ENCODE measurements at regions not wholly inside any gene's neighbourhood (a gene's known extent, or its start where the extent isn't known, plus 50 kb on each side); places are given as distances from the start of the nearest gene placed in this dataset.

GRCh38 chr4:140238351-140239056 is 84.5 kb upstream of the MAML3 start:
- Histone ChIP-seq H3K27ac (peak overlapping the region; percentile 69 to 83 (median 72)), H3K27me3 (no peaks in the 10 kb centered on the region), H3K4me1 (peaks cover 32 to 38% (median 35%) of the 10 kb centered on the region in 4 donors), H3K4me3 (peak overlapping the region in 2 of 4 donors; percentile 19 to 35), H3K36me3 (no peaks in the 10 kb centered on the region), H3K9me3 (no peaks in the 10 kb centered on the region)
- ATAC-seq (ENCODE audit: low FRiP score in 2 of 2) (peak; percentile 90), DNase-seq (peak; percentile 57 to 93)
- 46 to 49% methylated on average over 11 to 13 of the region's 13 CpGs for WGBS, 2 donors
- no peak for TF ChIP-seq EP300 (IDR thresholded peaks at IDR 0.05)
- peak; percentile 13 to 38 for TF ChIP-seq POLR2AphosphoS5 (IDR thresholded peaks at IDR 0.05)
- no peak for TF ChIP-seq CTCF (IDR thresholded peaks at IDR 0.05)
- no peak for TF ChIP-seq POLR2A (IDR thresholded peaks at IDR 0.05)

- H3K27ac ChIP-seq: peak overlapping the region; percentile 69 to 83 (median 72)
- H3K4me3 ChIP-seq: peak overlapping the region in 3 of 4 donors; percentile 4 to 35 (median 19)
- peak; percentile 79 to 94 for ATAC-seq (ENCODE audit: low FRiP score in 2 of 2)
- H3K27me3 ChIP-seq: no peaks in the 10 kb centered on the region
- peak; percentile 53 to 74 for DNase-seq
- H3K4me1 ChIP-seq: peaks cover 25 to 31% (median 28%) of the 10 kb centered on the region in 4 donors
- H3K9me3 ChIP-seq: no peaks in the 10 kb centered on the region
- WGBS, 2 donors: 17 to 26% methylated on average over 14 to 16 of the region's 16 CpGs
- H3K36me3 ChIP-seq: no peaks in the 10 kb centered on the region
- no peak for TF ChIP-seq CTCF (IDR thresholded peaks at IDR 0.05)
- TF ChIP-seq EP300 (IDR thresholded peaks at IDR 0.05): no peak
- no peak for TF ChIP-seq POLR2A (IDR thresholded peaks at IDR 0.05)
- TF ChIP-seq POLR2AphosphoS5 (IDR thresholded peaks at IDR 0.05): peak in 1 of 2 donors; percentile 32
Measured at GRCh38 chr4:140237616-140238350, 83.8 kb upstream of the MAML3 start.

GRCh38 chr4:140236654-140237169 is 82.7 kb upstream of the MAML3 start:
- Histone ChIP-seq H3K4me3 (no peak overlapping the region), H3K27me3 (no peaks in the 10 kb centered on the region), H3K4me1 (peaks cover 21 to 27% (median 23%) of the 10 kb centered on the region in 4 donors), H3K9me3 (no peaks in the 10 kb centered on the region), H3K36me3 (no peaks in the 10 kb centered on the region), H3K27ac (peak overlapping the region in 3 of 4 donors; percentile 69 to 74 (median 69))
- WGBS, 2 donors: 71 to 73% methylated on average over 9 of the region's 9 CpGs
- ATAC-seq (ENCODE audit: low FRiP score in 2 of 2): no peak
- DNase-seq: no peak
- TF ChIP-seq POLR2A (IDR thresholded peaks at IDR 0.05) (no peak), POLR2AphosphoS5 (IDR thresholded peaks at IDR 0.05) (no peak), EP300 (IDR thresholded peaks at IDR 0.05) (no peak), CTCF (IDR thresholded peaks at IDR 0.05) (no peak)

GRCh38 chr4:140234697-140235060 is 80.7 kb upstream of the MAML3 start:
- Histone ChIP-seq H3K27ac (no peak overlapping the region), H3K27me3 (no peaks in the 10 kb centered on the region), H3K4me3 (no peak overlapping the region), H3K4me1 (peaks cover 21 to 27% (median 23%) of the 10 kb centered on the region in 4 donors), H3K9me3 (no peaks in the 10 kb centered on the region), H3K36me3 (no peaks in the 10 kb centered on the region)
- DNase-seq (no peak), ATAC-seq (ENCODE audit: low FRiP score in 2 of 2) (no peak)
- TF ChIP-seq CTCF (IDR thresholded peaks at IDR 0.05): no peak
- TF ChIP-seq POLR2AphosphoS5 (IDR thresholded peaks at IDR 0.05): no peak
- TF ChIP-seq EP300 (IDR thresholded peaks at IDR 0.05): no peak
- TF ChIP-seq POLR2A (IDR thresholded peaks at IDR 0.05): no peak
- 77 to 79% methylated on average over 3 of the region's 3 CpGs for WGBS, 2 donors
